ENCODE measurements at regions not wholly inside any gene's neighbourhood (a gene's known extent, or its start where the extent isn't known, plus 50 kb on each side); places are given as distances from the start of the nearest gene placed in this dataset.

DNA sequence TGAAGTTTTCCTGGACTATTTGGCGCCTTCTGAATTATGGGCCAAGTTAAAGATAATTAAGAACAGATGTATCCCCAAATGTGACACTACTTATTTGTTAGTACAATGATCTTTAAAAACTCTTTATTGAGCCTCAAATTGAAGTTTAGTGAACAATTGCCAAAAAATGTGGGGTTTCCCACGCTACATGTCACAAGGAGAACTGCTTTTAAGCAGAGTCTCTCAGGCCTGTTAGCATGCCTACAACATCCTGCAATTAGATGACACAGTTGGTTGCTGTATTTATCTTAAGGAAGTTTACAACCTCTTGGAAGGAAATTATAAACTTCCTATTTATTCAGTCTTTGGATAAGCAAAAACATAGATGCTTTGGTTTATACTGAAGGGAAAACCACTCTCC lies 733.0 kb downstream of the TNS3 start:
- TF ChIP-seq, protein P1, sequence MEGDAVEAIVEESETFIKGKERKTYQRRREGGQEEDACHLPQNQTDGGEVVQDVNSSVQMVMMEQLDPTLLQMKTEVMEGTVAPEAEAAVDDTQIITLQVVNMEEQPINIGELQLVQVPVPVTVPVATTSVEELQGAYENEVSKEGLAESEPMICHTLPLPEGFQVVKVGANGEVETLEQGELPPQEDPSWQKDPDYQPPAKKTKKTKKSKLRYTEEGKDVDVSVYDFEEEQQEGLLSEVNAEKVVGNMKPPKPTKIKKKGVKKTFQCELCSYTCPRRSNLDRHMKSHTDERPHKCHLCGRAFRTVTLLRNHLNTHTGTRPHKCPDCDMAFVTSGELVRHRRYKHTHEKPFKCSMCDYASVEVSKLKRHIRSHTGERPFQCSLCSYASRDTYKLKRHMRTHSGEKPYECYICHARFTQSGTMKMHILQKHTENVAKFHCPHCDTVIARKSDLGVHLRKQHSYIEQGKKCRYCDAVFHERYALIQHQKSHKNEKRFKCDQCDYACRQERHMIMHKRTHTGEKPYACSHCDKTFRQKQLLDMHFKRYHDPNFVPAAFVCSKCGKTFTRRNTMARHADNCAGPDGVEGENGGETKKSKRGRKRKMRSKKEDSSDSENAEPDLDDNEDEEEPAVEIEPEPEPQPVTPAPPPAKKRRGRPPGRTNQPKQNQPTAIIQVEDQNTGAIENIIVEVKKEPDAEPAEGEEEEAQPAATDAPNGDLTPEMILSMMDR (conservative IDR thresholded peaks at IDR 0.05; ENCODE audit: low read length), result no peak
- TF ChIP-seq EZH2phosphoT487 (IDR thresholded peaks at IDR 0.05; ENCODE audit: borderline replicate concordance), result no peak
